SKM-1 treated with dmso at 0.1 percent for 144 hours (cell line): ENCODE measurements at regions not wholly inside any gene's neighbourhood (a gene's known extent, or its start where the extent isn't known, plus 50 kb on each side); places are given as distances from the start of the nearest gene placed in this dataset.
"Not testable (repeated sequence)": the region's sequence is repeated elsewhere in the genome, so short reads cannot be mapped to it uniquely, and the experiment has no call there.

Source experiments
- DNase-seq: peaks from one replicate; lab custom pipeline; 2025; ENCODE audit not compliant: unreplicated experiment; lab: John Stamatoyannopoulos, UW

DNA sequence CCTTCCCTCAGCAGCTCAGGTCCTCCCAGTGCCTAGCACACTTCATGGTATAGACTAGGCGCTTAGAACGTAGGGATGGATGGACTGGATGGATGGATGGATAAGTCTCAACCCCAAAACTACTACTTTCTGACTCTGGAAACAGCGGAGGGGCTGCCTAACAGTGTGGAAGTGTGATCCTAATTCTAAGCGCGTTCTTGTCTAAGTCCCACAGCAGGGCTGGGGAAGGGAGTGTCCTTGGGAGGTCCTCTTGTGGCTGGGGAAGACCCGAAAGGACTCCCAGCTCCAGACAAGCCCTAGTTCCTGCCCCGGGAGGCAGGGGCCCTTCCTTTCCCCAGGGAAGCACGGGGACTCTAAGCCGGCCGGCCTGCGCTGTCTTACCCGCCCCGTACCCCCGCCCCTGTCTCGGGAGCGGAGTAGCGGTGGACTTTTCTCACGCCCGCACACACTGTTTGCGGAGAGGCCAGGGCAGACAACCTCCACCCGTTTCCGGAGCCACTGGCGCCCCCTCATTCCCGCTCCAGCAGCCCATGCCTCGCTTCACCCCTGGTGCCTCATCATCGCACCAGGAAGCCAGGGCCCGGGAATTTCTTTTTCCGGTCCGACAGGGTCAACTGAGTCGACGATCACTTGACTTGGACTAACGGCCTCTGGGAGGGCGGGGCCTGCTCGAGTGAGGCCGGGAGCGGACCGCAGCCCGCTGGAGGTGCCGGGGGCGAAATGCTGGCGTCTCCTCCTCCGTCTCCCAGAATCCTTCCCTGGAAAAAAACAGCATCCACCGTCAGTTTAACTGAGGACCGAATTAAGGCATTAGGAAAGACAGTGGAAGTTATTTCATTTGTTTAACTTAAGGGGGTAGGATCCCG lies 133.3 kb downstream of the TBC1D2B start:
- DNase-seq = no peak

DNA sequence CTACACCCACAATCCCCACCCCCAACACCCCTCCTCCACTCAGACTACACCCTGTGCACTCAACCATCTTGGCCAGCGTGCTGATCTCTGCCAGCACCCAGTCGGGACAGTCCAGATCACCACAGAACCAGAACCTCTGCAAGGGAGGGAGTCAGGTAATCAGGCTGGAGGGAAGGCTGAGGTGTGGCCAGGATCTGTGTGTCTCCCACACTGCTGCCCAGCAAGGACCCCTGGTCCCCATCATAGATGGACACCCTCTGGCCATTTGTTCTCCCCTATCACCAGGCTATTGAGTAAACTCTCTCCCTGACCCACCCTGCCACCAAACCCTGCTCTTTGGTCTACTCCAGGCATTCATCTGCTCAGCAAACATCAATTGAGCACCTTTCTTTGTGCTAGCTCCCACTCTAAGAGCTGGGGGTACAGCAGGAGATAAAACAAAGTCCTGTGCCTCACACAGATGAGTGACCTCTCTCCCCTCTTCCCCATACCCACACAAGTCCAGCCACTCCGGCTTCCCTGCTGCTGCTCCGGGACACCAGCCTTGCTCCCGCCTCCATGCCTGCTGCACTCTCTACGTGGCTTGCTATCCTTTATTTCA lies 134.8 kb downstream of the TBC1D2B start:
- DNase-seq = no peak

DNA sequence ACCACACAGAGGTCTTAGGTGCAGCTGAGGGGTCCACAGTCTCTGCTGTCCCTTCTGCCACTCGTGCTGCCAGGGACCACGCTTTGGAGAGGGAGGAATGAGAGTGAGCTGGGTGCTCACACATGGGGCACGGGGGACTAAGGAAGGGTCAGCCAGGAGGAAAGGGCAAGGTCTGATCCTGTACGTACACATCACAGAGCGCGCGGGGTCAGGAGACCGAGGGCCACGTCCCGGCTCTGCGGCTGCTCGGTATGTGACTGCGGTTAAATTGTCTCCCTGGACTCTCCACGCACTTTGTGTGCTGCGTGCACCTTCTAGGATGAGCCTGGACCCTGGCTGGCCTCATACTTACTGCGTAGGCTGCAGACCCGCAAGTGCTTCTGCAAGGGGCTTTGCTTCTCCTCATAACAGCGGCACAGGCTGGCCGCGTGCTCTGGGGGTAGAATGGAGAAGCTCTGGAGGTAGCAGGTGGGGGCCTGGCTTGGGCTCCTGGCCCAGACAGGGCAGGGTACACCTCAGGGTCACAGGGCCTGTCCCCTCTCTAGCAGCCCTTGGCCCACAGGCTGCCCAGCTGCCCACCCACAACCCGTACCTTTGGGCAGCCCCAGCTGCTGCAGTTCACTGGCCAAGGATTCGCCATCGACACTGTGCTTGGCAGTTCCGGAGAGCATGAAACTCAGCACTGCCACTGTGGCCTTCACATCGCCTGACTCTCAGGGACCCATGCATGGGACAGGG lies 136.3 kb downstream of the TBC1D2B start:
- DNase-seq = not testable (repeated sequence)

DNA sequence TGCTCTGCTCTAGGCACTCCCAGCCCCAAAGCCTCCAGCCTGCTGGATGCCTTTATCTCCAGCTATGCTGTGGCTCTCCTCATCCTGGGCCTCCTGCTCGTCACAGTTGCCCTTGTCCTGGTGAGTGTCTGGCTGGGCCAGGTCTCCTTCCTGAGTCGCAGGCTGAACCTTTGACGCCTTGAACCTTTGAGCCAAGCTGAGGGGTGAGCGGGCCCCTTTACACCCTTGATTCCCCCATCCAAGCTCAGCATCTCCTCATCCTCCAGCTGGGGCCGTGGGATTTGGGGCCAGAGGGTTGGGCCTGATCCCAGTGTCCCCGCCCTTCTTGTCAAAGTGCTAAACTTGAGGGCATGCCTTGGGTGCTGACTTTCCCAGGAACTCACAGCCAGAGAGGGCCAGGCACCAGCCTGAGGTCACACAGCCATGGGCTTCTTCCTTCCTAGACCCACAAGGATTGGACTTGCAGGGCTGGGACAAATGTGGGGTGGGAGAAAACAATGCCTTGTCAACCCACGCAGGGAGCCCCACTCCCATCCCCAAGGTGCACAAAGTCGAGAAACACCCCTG lies 137.0 kb downstream of the TBC1D2B start:
- DNase-seq = no peak

DNA sequence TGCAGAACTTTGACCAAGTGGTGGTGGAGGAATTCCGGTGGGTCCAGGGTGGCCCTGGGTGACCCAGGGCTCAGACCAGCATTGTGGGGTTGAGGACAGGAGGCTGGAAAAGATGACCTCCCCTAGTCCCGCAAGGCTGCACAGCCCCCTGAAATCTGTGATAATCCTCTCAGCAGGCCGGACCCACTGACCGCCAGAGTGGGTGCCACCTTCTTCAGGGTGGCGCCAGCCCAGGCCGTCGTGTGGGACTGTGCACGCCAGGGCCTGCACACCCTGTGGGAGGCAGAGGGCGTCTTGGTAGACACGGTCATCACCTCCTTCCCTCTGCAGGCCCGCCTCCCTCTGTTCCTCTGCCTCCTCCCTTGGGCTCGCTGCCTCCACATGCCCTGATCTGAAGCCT lies 137.7 kb downstream of the TBC1D2B start:
- DNase-seq = no peak

DNA sequence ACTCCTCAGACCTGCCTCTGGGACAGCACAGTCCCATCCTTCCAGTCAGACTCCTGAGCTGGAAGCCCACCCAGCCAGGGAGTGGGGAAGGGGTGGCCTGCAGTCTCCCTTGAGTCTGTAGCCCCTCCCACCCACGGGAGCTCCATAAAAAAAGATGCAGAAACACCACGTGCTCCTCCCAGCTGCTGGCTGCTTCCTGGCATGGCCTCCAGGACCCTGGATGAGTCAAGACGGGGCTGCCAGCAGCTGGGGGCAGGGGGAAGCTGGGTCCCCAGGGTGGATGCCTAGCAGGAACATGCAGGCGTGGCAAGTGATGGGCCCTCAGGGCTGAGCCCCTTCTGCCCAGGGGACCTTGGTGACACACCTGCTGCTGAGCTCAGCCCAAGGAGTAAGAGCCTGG lies 138.5 kb downstream of the TBC1D2B start:
- DNase-seq = not testable (repeated sequence)

DNA sequence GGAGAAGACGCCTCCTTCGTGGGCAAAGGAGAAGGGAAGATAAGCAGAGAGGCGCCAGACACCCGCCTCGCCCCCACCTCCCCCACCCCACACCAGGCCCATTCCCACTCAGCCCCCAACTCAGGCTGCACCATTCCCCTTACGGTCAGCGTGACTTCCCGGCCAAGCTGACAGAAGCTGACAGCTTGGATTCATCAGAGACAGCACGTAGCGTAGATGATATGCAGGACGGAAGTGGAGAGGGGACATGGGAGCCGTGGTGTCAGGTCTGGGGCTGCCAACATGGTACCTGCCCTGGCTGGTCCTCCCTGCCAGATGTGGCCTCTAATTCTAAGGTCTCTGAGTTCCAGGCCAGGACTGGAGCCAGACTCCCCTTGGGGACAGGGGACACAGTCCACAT lies 139.0 kb downstream of the TBC1D2B start:
- not testable (repeated sequence) for DNase-seq

DNA sequence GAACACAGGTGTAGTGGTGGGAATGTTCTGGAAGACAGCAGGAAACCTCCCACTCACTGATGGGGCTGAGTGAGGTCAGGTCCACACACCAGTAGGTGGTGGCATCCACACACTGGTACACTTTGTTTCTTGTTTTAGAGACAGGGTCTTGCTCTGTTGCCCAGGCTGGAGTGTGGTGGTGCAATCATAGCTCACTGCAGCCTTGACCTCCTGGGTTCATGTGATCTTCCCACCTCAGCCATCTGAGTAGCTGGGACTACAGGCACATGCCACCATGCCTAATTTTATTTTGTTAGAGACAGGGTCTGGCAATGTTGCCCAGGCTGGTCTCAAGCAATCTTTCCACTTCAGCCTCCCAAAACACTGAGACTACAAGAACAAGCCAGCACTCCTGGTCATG lies 140.9 kb downstream of the TBC1D2B start:
- not testable (repeated sequence) for DNase-seq

DNA sequence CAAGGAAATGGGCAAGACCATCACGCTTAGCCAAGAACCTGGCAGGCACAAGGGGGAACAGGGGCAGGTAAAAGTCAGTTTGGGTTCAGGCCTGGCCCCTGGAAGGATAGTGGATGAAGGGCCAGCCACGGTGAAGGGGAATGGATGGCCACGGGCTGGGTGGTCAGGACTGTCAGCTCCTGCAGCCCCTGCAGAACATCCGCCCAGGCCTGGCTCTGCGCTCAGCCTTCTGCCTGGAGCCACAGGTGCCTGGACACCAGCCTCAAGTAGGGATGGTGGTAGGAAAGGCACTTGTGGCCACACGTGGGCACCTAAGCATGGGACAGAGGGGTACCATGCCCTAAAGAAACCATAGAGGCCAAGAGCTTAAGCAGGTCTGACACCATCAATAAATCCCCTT lies 143.0 kb downstream of the TBC1D2B start:
- not testable (repeated sequence) for DNase-seq

DNA sequence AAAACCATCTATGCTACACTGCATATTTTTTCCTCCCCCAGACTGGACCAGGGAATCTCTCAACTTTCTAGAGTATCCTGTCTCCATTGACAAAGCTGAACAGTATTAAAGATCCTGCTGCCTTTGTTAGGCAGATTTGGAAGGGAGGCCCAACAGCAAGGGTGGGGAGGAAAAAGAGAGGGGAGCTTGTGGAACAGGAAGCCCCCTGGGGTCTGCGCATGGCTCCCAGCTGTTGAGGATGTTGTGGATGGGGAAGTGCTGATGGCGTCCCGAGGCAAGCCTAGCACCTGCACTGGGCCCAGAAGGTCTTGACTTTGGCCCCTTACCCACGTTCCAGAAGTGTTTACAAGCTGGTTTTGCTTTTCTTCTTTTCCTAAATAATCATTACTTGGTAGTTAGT lies 146.6 kb downstream of the TBC1D2B start:
- not testable (repeated sequence) for DNase-seq

DNA sequence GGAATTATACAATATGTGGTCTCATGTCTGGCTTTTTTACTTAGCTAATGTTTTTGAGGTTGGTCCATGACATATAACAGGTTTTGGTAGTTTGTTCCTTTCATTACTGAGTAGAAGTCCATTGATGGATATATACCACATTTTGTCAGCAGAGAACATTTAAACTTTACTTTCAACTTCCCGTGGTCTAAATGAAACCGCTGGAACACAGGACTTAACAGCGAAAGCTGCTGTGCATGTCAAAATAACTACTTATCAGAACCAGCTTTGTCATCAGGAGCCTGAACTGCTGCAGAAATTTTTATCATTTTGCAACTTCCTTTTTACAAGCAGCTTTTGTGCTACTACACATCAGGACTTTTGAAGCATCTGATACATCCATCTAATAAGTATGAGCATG lies 147.0 kb downstream of the TBC1D2B start:
- DNase-seq = peak; percentile 12

DNA sequence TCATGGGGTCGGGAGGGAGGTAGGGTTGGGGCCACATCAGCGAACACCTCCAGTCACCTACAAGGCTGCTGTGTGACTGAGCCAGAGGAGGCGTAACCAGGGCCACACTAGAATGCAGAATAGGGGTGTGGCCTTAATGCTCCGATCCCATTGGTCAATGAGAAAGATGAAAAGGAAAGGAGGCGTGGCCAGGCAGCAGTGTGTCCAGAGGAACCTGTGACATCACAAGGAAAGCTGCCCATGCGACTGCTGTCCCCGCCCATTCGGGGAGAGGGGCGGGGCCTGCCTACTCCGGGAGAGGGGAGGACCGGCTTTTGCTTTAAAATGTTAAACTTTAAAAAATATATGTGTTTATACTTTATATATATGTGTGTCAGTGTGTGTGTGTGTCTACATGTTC lies 150.7 kb downstream of the TBC1D2B start:
- not testable (repeated sequence) for DNase-seq

DNA sequence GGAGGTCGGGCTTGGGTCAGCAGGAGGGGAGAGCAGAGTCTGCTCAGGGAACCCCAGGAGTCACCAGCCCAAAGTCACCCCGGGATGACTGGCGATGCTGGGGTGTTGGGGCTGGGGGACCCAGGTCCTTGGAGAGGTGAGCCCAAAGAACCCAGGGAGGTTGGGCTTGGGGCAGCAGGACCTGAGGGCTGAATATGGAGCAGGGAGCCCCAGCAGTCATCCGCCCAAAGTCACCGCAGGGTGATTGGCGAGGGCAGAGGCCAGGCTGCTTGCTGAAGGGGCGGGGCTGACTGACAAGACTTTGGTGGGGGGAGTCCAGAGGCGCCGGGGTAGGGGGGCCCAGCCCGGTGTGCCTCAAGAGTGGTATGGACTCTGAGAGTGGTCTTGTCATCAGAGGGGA lies 151.2 kb downstream of the TBC1D2B start:
- DNase-seq = not testable (repeated sequence)

DNA sequence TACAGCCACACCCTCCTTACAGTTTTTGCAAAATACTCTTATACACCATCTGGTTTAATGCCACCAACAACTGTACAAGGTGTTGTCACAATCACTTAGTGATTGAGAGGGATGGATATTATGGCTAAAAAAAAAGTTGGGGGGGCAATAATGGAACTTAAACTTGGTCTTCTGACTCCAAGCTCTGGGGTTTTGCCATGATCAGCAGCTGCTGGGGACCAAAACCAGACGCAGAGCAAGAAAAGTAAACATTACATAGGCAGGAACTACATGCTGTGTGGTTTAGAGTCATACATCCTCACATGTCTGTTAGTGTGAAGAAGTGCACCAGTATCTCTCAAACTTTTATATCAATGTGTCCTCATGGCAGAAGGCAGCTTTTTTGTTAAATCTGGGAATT lies 152.4 kb downstream of the TBC1D2B start:
- DNase-seq = not testable (repeated sequence)

DNA sequence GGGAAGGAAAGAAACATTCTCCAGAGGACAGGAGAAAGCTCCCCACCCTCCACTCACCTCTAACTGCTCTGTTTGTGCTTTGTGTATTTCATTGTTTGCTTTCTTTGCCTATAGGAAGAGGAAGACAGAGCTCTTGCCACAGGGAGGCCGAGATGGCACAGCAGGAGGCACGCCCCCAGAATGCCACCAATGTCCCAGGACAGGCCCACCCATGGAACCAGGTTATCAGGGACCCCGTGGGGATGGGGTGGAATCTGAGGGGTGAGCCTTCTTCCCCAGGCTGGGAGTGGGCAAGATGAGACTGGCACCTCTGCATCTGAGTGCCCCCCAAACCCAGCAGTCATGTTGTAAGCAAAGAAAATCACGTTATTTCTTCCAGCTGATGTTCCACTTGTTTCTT lies 155.8 kb downstream of the TBC1D2B start:
- DNase-seq = no peak

DNA sequence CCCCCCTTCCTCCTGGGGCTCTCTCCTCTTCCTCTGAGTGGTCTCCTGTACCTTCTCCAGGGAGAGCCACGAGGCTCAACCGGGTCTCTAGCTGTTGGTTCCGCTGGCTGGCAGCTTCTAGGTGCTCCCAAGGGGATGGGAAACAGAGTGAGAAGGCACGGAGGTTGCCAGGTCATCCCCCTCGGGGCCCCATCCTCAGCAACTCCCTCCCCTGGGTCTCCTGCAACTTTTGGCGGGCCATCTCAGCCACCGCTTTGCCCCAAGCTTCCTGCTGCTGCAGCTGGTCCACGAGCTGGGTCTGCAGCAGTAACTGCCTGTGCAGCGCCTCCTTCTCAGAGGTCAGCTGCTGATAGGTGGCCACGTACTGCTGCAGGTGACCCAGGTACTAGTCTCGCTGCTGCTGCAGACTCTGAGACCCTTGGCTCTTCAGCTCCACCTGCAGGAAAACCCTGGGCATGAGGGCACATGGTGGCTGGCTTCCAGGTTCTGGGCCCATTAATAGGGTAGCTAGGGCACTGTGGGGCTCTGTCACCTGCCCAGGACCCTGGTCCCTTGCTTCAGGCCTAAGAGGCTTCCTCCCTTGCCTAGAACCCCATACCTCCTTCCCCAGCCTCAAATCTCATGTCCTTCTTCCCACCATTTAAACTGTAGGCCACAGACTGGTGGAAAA lies 160.4 kb downstream of the TBC1D2B start:
- not testable (repeated sequence) for DNase-seq

DNA sequence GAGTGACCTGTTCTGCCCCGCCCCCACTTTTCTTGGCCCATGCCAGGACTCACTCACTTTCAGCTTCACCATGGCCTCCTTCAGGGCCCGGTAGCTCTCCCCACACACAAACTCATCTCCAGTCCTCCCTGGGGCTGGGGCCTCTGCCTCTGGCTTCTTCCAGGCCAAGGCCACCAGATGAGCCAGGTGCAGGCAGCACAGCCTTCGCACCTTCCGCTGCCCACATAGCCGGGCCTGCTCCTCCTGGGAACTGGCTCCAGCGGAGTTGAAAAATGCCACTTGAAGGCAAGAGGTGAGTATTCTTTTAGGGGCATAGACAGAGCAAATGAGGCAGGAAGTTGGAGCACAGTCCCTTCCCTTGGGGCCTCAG lies 161.6 kb downstream of the TBC1D2B start:
- DNase-seq = not testable (repeated sequence)

DNA sequence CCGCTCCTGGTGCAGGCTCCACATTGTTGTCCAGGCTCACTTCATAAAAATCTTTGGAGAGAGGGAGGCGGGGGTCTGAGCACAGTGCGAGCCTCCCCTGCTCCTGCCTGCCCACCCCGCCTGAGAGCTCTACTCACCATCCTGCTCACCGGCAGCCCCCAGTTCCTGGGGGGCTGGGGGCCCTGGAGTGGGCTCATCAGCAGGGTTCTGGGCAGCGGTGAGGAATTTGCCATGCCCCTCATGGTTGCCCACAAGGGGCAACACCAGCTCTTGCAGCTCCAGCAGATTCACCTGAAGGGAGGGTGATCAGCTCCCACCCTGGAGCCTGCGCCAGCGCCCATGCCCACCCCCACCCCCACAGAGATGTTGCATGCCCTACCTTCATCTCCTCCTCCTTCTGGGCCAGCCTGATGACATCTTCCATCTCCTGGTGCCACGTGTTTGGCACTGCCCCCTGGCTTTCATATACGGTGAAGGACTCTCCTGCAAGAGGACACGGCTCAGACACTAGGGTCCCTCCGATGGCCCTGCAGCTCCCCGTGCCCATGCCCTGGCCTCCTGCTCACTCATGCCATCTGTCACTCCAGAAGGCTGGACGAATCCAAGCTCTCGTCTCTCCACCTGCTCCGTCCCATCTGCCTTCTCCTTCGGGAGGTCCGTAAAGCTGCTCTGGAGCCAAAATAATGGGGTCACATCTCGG lies 162.1 kb downstream of the TBC1D2B start:
- DNase-seq = no peak

DNA sequence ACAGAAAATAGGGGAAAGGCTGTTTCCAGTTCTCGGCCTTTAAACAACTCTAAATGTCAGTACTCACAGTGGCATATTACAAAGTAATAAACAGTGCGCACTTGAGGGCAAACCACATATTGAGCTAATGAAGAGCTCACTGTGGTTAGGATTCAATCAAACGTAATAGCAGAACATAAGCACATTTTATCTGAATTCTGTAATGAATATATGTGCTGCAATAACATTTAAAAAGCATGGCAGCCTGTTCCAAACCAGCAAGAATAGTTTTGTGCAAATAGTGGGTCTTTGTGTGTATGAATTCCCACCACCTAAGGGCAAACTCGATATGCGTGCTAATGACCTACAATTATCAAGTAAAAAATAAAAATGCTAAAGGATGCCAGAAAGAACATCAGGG lies 163.0 kb downstream of the TBC1D2B start:
- DNase-seq = not testable (repeated sequence)
